UCSD-AML1 (cell line): ENCODE measurements at regions not wholly inside any gene's neighbourhood (a gene's known extent, or its start where the extent isn't known, plus 50 kb on each side); places are given as distances from the start of the nearest gene placed in this dataset.

Experiments used
- DNase-seq: peaks from one replicate; lab custom pipeline; 2025; ENCODE audit not compliant: unreplicated experiment; lab: John Stamatoyannopoulos, UW

- no peak for DNase-seq
Measured at GRCh38 chr11:131044851-131045250, 128.6 kb upstream of the SNX19 start.

- DNase-seq = no peak
Measured at GRCh38 chr11:131052367-131052766, 136.1 kb upstream of the SNX19 start.

GRCh38 chr11:131056036-131056435, 139.8 kb upstream of the SNX19 start:
- no peak for DNase-seq

GRCh38 chr11:131063638-131064037, 147.4 kb upstream of the SNX19 start:
- no peak for DNase-seq

- DNase-seq = peak; percentile 47
Measured at GRCh38 chr11:131064373-131064991, 148.2 kb upstream of the SNX19 start.

GRCh38 chr11:131065435-131066413, 149.4 kb upstream of the SNX19 start:
- no peak for DNase-seq

- DNase-seq = no peak
Measured at GRCh38 chr11:131066551-131066950, 150.3 kb upstream of the SNX19 start.

GRCh38 chr11:131070365-131070764, 154.1 kb upstream of the SNX19 start:
- DNase-seq = no peak

GRCh38 chr11:131073167-131073566, 156.9 kb upstream of the SNX19 start:
- DNase-seq = no peak

- no peak for DNase-seq
Measured at GRCh38 chr11:131074573-131074972, 158.3 kb upstream of the SNX19 start.

- DNase-seq = no peak
Measured at GRCh38 chr11:131077340-131077739, 161.1 kb upstream of the SNX19 start.

GRCh38 chr11:131079036-131079435, 162.8 kb upstream of the SNX19 start:
- no peak for DNase-seq

GRCh38 chr11:131089727-131090245, 173.5 kb upstream of the SNX19 start:
- DNase-seq = no peak

GRCh38 chr11:131092469-131092868, 176.2 kb upstream of the SNX19 start:
- DNase-seq = no peak

- no peak for DNase-seq
Measured at GRCh38 chr11:131094827-131095226, 178.5 kb upstream of the SNX19 start.

GRCh38 chr11:131095511-131096185, 179.4 kb upstream of the SNX19 start:
- no peak for DNase-seq

GRCh38 chr11:131099013-131099412, 182.7 kb upstream of the SNX19 start:
- DNase-seq = no peak

GRCh38 chr11:131099746-131100145, 183.5 kb upstream of the SNX19 start:
- DNase-seq = no peak

GRCh38 chr11:131108760-131109159, 192.5 kb upstream of the SNX19 start:
- DNase-seq = no peak

- no peak for DNase-seq
Measured at GRCh38 chr11:131109257-131109656, 193.0 kb upstream of the SNX19 start.

- no peak for DNase-seq
Measured at GRCh38 chr11:131109790-131110189, 193.5 kb upstream of the SNX19 start.
